IPS-18c (cell line): ENCODE measurements at regions not wholly inside any gene's neighbourhood (a gene's known extent, or its start where the extent isn't known, plus 50 kb on each side); places are given as distances from the start of the nearest gene placed in this dataset.

Source experiments
- H3K4me3 ChIP-seq: 2 replicates; pipeline ENCODE4 v1.7.0; 2013; ENCODE audit warnings: low read depth, mild to moderate bottlenecking, low read length, moderate library complexity; ENCODE audit not compliant: insufficient read depth
- H3K9me3 ChIP-seq: one replicate; pipeline ENCODE4 v1.6.1; 2013; ENCODE audit warnings: mild to moderate bottlenecking, low read length, moderate library complexity; ENCODE audit not compliant: control insufficient read depth, insufficient read depth

GRCh38 chr5:167472566-167473108 lies 818.8 kb upstream of the WWC1 start:
- Histone ChIP-seq H3K9me3 (no peaks in the 10 kb centered on the region), H3K4me3 (no peak overlapping the region)

DNA sequence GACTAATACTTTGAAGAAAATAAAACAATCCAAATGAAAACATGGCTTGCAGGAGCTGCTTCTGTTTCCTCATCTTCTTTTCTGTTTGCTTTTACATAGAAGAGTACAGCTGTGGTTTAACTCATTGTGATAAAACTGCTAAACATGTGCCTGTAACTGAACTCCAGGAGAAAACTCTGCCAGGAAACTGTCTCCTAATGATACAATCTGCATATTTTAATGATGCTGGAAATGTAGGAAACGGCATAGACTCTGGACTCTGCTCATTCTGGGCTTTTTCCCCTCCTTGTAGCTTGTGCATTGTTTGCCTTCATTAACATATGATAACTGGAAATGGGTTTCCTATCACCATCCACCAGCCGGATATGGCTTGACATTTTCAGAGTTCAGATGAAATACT lies 813.3 kb upstream of the WWC1 start:
- Histone ChIP-seq H3K4me3 (no peak overlapping the region), H3K9me3 (no peaks in the 10 kb centered on the region)

DNA sequence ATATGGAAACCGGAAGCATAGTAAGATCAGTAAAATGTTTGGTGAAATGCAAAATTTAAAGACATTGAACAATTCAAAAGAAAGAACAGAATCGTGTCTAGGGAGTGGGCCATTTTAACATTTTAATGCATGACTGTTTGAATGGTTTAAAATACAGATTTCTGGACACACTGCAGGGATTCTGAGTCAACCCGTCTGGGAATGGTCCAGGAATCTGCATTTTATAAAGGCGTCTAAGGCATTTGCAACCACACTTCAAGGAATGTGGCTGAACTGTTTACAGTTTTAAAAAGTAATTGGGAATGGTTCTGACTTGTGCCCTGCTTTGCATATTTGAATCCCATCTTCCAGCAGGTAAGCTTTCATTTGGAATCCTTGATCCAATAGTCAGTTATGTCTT lies 811.7 kb upstream of the WWC1 start:
- Histone ChIP-seq H3K4me3 (no peak overlapping the region), H3K9me3 (no peaks in the 10 kb centered on the region)

GRCh38 chr5:167481345-167481744 lies 810.1 kb upstream of the WWC1 start:
- H3K9me3 ChIP-seq = no peaks in the 10 kb centered on the region
- H3K4me3 ChIP-seq = no peak overlapping the region

DNA sequence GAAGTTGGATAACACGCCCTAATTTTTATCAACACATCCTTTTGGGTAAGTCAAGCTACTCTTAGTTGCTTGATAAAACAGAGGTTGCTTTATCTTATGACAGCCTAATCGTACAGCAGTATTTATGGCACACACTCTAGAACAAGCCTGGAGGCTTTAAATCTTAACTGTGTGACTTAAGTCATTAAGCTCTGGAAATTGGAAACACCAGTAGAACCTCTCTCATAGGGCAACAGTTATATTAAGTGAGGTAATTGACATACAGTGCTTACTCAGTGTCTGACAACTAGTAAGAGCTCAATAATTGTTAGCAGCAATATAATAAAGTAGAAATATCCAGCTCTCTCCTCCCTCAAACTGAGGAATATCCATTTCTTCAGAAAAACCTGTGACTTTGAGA lies 808.9 kb upstream of the WWC1 start:
- no peaks in the 10 kb centered on the region for H3K9me3 ChIP-seq
- no peak overlapping the region for H3K4me3 ChIP-seq

DNA sequence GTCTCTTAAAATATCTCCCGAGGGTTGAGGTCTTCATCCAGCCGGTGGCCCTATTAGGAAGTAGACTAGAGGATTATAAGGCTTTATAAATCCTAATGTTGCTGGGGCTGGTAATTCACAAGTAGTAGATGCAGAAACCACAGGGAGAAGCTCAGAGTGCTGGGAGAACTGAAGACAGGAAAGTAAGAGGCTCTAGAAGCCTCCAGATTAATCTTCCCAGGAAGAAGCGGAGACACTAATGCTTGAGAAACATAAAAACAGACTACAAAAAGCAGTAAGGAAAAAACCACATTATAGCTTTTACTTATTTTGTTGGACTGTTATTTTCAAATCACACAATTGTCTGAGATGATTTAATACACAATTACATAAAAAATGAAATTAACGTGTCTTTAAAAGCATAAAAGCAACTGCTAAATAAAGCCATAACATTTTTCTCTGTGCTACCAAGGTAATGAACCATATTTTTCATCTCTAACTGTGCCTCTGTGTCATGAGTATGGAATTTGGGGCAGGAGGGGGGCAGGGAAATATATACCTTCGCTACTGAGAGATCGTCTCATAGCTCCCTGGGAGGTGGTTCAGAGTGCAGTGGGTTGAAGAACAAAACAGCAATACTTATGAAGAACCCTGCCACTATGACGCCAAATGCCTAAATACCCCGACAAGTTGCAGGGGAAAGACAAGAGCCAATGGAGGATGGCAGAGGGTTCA lies 806.2 kb upstream of the WWC1 start:
- Histone ChIP-seq H3K9me3 (no peaks in the 10 kb centered on the region), H3K4me3 (no peak overlapping the region)

- Histone ChIP-seq H3K9me3 (no peaks in the 10 kb centered on the region), H3K4me3 (no peak overlapping the region)
Measured at GRCh38 chr5:167488371-167488770, 803.1 kb upstream of the WWC1 start.

GRCh38 chr5:167489202-167489601 lies 802.2 kb upstream of the WWC1 start:
- H3K4me3 ChIP-seq = no peak overlapping the region
- H3K9me3 ChIP-seq = no peaks in the 10 kb centered on the region

DNA sequence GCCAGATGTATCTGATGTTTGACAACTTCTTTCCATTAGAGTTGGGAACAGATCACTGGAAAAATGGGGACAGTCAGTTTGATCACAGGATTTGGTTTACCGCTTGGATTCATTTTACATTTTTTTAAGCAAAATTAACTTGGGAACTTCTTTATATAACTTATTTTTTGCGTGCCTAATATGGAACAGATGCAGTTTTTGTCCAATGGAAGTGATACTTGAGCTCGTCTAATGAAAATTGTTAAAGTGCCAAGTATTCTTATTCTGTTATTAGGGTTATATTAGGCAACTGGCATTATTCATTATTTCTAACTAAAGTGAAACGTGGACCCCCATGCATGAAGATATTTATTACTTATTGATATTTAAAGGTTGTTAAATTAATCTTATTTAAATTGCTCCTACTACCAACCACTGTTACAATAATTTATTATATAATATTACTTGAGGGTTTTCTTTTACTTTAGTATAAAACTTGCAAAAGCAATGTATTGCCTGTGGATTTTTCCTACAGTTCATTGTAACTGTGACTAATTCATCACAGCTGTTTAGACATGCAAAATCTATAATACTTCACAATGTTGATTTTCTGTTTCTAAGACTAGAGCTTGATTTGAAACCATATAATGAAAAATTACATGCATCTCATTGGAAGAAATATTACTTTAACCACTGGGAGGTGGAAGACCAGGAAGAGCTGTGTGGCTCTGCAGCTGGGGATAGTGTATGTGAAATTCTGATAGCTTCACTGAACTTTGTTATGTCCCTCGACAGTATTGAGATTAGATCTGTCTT lies 787.3 kb upstream of the WWC1 start:
- H3K4me3 ChIP-seq = no peak overlapping the region
- H3K9me3 ChIP-seq = no peaks in the 10 kb centered on the region

- H3K9me3 ChIP-seq = no peaks in the 10 kb centered on the region
- H3K4me3 ChIP-seq = no peak overlapping the region
Measured at GRCh38 chr5:167507463-167508233, 783.8 kb upstream of the WWC1 start.

DNA sequence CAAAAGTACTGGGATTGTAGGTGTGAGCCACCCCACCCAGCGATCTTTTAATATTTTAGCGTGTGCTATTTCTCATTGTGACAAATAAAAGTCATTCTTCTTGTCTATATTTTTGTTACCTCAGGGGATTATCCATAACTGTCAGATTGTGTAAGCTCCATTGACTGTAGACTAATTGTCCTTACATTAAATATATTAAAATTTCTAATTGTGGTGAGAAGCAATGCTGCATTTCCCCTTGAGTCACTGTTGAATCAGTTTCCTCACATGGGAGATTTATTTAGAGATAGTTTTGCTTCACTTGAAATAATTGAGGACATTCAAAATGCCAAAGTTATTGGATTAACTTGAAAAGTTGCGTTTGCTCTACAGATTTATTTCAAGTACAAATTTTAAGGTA lies 782.4 kb upstream of the WWC1 start:
- Histone ChIP-seq H3K9me3 (no peaks in the 10 kb centered on the region), H3K4me3 (no peak overlapping the region)

GRCh38 chr5:167511276-167511675 lies 780.2 kb upstream of the WWC1 start:
- Histone ChIP-seq H3K4me3 (no peak overlapping the region), H3K9me3 (no peaks in the 10 kb centered on the region)

DNA sequence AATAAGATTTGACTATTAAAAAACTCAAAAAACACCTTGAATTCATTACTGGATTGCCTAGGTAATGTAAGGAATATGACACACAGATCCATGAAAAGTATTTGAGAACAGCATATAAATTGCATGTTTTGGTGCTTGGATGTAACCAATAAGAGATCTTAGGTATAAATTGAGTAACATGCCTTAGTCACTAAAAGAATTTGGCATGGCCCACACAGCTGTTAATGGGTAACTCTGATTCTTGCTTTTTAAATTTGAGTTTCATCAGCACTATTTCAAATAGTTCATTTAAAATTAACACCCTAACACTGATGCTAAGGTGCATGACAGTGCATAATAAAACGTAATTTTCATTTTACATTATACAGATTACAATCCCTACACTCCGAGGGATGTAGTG lies 779.3 kb upstream of the WWC1 start:
- Histone ChIP-seq H3K4me3 (no peak overlapping the region), H3K9me3 (no peaks in the 10 kb centered on the region)

DNA sequence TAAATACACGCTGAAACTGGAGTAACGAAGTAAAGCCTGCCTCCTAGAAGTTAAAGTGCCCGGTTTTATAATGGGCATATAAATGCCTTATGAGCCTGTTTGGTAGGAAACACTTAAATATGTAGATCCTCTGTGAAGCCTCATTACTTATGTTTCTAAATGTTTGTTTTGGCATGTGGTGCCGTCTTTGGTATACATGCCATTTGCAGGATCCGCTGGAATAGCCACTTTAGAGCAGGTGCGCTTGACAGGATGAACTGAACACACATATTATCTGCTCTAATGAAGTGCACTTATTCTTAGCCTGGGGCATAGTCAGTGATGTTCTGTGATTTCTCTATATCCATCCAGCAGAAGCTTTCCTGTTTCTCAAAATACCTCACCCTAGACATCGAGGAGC lies 778.1 kb upstream of the WWC1 start:
- Histone ChIP-seq H3K9me3 (no peaks in the 10 kb centered on the region), H3K4me3 (no peak overlapping the region)

GRCh38 chr5:167514461-167514860 lies 777.0 kb upstream of the WWC1 start:
- Histone ChIP-seq H3K4me3 (no peak overlapping the region), H3K9me3 (no peaks in the 10 kb centered on the region)

DNA sequence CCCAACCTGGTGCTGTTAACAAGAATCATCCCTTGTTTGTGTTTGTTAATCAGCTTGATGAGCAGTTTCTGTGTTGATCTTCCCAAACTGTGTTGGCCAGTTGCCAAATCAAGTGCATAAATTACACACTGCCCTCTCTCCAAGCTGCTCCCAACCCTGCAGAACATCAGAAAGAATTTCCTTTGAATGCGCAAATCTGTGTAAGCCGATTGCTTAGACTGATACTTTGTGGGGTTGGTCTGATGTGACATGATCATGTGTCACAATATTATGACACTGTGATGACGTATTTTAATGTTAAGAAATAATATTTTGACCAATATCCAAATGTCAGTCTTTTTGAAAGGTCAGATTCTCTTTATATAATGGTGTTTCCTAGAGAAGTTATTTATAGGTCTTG lies 766.4 kb upstream of the WWC1 start:
- no peak overlapping the region for H3K4me3 ChIP-seq
- no peaks in the 10 kb centered on the region for H3K9me3 ChIP-seq

GRCh38 chr5:167528651-167529050 lies 762.8 kb upstream of the WWC1 start:
- H3K9me3 ChIP-seq = no peaks in the 10 kb centered on the region

DNA sequence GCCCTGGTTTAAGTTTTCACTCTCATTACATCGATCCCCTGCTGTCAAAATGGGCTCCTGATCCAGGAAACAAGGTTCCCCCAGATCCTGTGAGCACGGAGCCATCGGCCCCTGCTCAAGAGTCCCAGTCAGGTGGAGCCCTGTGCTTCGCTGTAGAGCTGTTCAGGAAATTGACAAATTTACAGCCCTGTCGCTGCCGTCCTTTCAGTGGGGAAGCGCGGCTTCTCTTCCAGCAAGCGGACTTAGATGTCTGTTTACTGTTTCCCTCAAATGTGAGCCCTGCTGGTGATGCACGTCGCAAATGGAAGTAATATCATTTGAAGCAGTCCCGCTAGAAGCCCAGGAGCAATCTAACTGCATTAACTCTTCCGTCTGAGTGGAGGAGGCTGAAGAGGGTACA lies 760.9 kb upstream of the WWC1 start:
- Histone ChIP-seq H3K9me3 (no peaks in the 10 kb centered on the region), H3K4me3 (no peak overlapping the region)

More at GRCh38 chr5:167528651-167529050, 762.8 kb upstream of the WWC1 start:
- H3K4me3 ChIP-seq = no peak overlapping the region
